T-helper 1 cell (primary cell): ENCODE measurements at regions not wholly inside any gene's neighbourhood (a gene's known extent, or its start where the extent isn't known, plus 50 kb on each side); places are given as distances from the start of the nearest gene placed in this dataset.
"Not testable (repeated sequence)": the region's sequence is repeated elsewhere in the genome, so short reads cannot be mapped to it uniquely, and the experiment has no call there.

Source experiments
- DNase-seq, 5 donors: peaks; one replicate each; pipeline ENCODE4 v3.0.0-alpha.2; 2012 to 2020

DNA sequence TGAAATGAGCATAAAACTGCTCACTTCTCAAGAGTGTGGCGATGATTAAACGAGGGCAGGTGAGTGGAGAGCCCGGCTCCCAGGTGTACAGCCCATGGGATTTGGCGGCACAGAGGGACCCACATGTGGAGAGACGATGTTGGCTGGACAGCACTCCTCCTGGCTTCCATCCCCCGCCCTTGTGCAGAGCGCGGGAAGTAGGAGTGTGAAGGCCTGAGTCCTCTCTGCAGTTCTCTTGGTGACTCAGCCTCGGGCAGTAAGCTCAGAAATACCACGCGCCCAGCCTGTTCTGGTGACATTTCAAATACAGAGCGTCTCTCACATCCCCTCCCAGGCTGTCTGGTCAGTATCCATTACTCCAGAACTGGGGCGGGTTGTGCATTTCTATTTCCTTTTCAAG lies 94.2 kb upstream of the SRSF6 start:
- DNase-seq: no peak

- no peak for DNase-seq
These were observed 96.2 kb upstream of the SRSF6 start for GRCh38 chr20:43361526-43361925.

DNA sequence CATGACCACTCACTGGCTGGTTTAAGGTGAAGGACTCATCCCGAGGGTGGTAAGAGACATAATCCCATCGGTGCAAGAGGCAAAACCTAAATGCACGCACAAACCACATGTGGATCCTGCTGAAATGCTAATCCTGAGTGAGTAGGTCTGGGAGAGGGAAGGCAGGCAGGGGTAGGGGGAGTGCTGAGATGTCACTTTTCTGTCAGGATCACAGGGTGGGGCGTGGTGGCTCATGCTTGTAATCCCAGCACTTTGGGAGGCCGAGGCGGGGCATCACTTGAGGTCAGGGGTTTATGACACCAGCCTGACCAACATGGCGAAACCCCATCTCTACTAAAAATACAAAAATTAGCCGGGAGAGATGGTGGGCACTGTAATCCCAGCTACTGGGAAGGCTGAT lies 97.7 kb upstream of the SRSF6 start:
- DNase-seq: no peak

- no peak for DNase-seq
These were observed 98.9 kb upstream of the SRSF6 start for GRCh38 chr20:43358811-43359210.

DNA sequence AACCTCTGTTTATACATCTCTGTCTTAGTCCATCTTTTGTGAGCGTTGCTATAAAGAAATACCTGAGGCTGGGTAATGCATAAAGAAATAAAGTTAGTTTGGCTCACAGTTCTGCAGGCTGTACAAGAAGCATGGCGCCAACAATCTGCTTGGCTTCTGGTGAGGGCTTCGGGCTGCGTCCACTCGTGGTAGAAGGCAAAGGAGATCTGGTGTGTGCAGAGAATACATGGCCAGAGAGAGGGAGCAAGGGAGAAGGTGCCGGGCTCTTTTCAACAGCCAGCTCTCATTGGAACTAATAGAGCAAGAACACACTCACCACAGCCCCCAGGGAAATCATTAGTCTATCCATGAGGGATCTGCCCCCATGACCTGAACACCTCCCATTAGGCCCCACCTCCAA lies 100.3 kb upstream of the SRSF6 start:
- DNase-seq: no peak

GRCh38 chr20:43355610-43356009 lies 102.1 kb upstream of the SRSF6 start:
- DNase-seq: no peak

GRCh38 chr20:43352996-43353395 lies 104.7 kb upstream of the SRSF6 start:
- DNase-seq: no peak

DNA sequence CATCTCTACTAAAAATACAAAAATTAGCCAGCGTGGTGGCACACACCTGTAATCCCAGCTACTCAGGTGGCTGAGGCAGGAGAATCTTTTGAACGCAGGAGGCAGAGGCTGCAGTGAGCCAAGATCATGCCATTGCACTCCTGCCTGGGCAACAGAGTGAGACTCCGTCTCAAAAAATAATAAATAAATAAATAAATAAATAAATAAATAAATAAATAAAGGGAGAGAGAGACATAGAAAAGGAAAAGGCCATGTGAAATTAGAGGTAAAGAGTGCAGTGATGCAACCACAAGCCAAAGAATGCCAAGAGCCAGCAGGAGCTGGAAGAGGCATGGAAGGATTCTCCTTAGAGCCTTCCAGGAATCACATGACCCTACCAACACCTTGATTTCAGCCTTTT lies 107.0 kb upstream of the SRSF6 start:
- DNase-seq: not testable (repeated sequence)

GRCh38 chr20:43349841-43350240 lies 107.9 kb upstream of the SRSF6 start:
- no peak for DNase-seq

DNA sequence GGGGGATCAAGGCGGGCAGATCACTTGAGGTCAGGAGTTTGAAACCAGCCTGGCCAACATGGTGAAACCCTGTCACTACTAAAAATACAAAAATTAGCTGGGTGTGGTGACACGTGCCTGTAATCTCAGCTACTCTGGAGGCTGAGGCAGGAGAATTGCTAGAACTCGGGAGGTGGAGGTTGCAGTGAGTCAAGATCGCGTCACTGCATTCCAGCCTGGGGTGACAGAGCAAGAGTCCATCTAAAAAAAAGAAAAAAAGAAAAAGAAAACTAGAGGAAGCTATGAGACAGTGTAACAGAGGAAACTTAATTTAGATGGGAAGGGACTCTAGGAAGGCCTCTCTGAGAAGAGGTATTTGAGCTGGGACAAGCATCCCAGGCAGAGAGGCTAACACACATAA lies 109.9 kb upstream of the SRSF6 start:
- DNase-seq: not testable (repeated sequence)

DNA sequence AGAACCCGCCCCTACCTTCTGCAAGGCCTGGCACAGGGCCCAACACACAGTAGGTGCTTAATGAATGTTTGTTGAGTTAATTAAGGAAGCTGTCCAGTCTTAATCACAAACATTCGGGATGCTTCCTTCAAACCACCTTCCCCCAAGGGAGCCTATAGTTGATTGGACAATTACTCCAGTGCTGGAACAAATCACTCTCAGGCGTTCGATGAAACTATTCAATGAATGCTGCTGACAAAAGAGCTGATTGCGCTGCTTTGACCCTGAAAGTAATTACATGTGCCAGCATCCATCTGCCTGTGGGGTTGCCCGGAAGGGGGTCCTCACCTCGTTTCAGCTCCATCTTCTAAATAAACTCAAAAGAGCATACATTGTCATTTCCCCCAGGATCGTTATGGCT lies 112.0 kb upstream of the SRSF6 start:
- no peak for DNase-seq

- no peak for DNase-seq
These were observed 116.2 kb upstream of the SRSF6 start for GRCh38 chr20:43341511-43341910.

DNA sequence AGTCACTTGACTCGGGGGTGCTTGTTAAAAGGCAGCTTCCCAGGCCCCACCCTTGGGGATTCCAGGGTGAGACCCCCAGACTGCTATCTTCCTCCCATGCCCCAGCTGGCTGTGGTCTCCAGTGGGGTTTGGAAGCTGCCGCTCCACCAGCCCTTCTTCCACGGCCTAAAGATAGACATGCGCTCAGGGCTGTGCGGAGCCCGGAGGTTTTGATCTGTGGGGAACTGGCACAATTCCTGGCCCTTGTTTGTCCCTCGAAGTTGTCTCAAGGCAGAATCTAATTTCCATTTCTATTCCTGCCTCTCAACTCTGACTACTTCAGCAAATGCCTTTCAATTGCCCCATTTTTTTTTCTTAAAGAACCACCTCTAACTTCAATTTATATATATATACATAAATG lies 120.7 kb upstream of the SRSF6 start:
- no peak for DNase-seq

DNA sequence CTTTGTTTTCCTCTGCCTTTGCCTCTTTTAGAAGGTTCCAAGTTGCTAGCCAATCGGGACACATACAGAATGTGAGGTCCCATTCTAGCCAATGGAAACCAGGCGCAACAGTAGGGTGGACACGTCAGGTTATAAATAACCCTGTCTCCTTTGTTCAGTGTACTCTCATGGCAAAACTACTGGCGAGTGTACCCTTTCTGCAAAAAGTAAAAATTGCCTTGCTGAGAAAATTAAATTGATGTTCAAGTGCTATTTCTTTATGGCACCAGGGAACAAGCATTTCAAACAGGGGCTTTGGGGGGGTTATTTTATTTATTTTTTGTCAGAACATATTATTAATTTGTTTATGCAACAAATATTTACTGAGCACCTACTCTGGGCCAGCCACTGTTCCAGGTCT lies 123.6 kb upstream of the SRSF6 start:
- DNase-seq: no peak

DNA sequence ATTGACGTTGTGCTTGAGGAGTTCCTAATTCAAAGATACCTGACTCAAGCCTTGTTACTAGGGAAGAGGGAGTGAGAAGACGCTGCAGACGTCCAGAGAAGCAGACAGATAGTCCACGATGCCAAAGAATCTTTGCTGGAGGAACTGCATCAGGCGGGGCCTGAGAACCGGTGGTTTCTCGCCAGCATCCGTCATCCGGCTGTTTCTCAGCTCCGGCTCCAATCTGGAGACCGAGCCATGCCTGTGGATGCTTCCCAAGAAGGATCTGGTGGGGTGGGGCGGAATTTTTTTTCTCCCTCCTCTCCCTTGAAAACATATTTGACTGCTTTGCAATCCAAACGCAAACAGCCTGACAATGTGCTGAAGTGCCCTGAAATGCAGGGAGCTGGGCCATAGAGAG lies 125.8 kb upstream of the SRSF6 start:
- no peak for DNase-seq

- DNase-seq: no peak
These were observed 129.0 kb upstream of the SRSF6 start for GRCh38 chr20:43328697-43329096.

DNA sequence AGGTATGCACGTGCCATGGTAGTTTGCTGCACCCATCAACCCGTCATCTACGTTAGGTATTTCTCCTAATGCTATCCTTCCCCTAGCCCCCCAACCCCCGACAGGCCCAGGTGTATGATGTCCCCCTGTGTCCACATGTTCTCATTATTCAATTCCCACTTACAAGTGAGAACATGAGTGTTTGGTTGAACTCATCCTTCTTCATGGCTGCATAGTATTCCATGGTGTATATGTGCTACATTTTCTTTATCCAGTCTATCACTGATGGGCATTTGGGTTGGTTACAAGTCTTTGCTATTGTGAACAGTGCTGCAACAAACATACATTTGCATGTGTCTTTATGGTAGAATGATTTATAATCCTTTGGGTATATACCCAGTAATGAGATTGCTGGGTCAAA lies 130.5 kb upstream of the SRSF6 start:
- DNase-seq: not testable (repeated sequence)

- DNase-seq: no peak
These were observed 131.8 kb upstream of the SRSF6 start for GRCh38 chr20:43325926-43326325.

DNA sequence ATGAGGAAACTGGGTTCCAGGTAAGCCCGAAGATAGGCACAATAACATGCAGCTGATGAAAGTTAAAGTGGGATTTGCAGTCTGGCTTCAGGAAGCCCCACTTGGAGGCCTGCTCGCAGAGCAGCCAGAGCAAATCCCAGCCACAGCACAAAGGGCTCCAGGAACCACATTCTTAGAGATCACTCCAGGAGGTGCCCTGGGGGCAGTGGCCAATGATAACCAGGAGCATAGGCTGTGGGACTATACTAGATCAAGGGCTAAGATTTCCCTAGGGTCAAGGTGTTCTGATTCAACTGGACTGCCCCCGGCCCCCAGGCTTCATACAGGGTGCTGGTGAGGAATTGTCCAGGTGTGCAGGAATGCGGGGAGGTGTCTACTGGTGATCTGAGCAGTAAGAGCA lies 133.9 kb upstream of the PTPRT start:
- no peak for DNase-seq

- no peak for DNase-seq
These were observed 133.1 kb upstream of the PTPRT start for GRCh38 chr20:43322851-43323250.

DNA sequence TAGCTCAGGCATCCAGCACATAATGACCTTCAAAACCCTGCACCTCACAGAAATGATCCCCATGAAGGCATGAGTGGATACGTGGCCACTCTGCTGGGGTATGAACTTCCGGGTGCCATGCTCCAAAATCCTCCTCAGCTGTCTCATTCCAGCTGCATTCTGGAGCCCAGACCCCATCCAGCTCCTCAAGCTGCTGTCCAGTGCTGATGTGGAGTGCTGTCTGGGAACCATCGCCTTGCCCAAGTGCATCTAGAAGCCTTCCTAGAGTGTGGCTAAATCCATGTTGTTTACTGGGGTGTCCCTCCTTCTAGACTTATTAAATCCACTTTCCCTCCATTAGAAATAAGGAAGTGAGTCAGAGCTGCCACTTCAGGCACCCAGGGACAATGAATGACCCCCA lies 130.8 kb upstream of the PTPRT start:
- no peak for DNase-seq

GRCh38 chr20:43318755-43319297 lies 129.1 kb upstream of the PTPRT start:
- DNase-seq: no peak

DNA sequence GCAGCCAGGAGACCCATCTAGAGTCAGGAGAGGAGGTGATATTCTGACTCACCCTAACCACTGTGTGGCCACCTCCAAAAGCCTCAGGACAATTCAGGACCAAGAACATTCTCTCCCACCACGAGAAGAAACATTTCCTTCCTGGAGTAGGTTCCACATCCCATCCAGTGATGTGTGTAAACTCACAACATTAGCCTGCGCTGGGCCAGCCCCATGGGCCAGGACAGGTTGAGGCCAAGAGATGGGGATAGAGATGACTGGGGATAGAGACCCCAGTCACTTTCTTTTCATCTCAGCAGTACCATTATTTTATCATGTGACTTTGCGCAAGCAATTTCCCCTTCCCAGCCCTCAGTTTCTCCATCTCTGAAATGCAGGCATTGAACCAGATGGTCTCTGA lies 126.6 kb upstream of the PTPRT start:
- DNase-seq: no peak

- DNase-seq: no peak
These were observed 119.6 kb upstream of the PTPRT start for GRCh38 chr20:43309266-43309665.

DNA sequence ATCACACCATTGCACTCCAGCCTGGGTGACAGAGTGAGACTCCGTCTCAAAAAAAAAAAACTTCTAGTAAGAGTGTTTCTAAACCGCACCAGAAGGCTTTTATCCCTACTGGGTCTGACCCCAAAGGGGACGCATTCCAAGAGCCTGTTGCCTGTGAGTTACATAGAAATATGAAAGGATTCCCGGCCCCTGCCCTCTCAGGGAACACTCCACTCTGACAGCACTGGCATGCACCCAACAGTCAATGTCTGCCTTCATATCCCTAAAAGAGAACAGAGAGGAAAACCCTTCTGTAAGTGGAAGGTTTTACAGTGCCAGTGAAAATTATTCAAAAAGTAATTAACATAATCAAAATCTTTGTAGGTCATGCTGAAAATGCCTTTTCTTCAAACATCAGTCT lies 117.1 kb upstream of the PTPRT start:
- DNase-seq: no peak

GRCh38 chr20:43305749-43306148 lies 116.0 kb upstream of the PTPRT start:
- DNase-seq: no peak
